SU-DHL-6 (cell line): ENCODE measurements at regions not wholly inside any gene's neighbourhood (a gene's known extent, or its start where the extent isn't known, plus 50 kb on each side); places are given as distances from the start of the nearest gene placed in this dataset.

Experiments used
- CTCF ChIP-seq: fragments of 200-600 bp; sonication (generic); IDR thresholded peaks from one replicate; pipeline ENCODE4 v1.5.1; 2017; ENCODE audit warnings: antibody characterized with exemption, mild to moderate bottlenecking, low read length, moderate library complexity; ENCODE audit not compliant: insufficient read depth, poor library complexity, severe bottlenecking
- EZH2phosphoT487 ChIP-seq: fragments of 200-600 bp; sonication (generic), shearing (Covaris generic); conservative IDR thresholded peaks from 2 replicates; pipeline ENCODE4 v1.6.1; 2018; ENCODE audit warnings: mild to moderate bottlenecking, antibody characterized with exemption, low read length, moderate library complexity, mixed read lengths

DNA sequence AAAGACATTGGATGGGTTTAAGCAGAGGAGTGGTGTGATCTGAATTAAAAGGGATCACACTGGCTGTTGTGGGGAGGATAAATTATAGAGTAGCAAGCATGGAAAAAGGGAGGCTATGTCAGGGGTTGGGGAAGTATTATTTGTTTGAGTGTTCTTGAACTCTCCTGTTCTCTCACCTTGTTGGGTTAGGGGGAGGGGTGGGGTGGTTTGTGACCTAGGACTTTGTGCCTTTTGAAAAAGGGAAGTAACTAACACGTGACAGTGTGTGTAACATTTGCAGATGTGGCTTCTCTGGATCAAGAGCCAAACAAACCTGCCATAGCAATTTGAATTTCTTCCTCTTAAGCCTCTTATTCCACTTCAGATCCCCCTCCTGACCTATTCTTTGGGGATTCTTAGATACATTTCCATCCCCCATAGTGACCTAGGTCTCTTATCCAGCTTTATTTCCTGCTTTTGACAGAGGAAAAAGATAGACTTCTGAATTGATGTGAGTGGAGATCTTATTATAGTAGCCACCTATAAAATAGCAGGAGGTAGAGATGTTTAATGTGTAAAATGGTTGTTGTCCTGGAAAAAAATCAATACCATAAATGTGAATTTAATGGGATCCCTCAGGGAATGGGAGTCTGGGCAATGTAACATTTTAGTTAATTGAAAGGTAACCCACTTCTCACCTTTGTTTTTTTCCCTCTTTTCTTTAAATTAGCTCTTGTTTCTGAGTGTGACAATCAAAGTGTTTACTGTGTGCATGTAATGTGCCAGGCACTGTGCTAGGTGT is 120.4 kb downstream of the CT47B1 start:
- TF ChIP-seq CTCF (no peak), EZH2phosphoT487 (no peak)
